HepG2 (cell line): ENCODE measurements at regions not wholly inside any gene's neighbourhood (a gene's known extent, or its start where the extent isn't known, plus 50 kb on each side); places are given as distances from the start of the nearest gene placed in this dataset.

Experiments used
- ATAC-seq: fragments of 200-7000 bp; cut with Tn5 transposase; 3 replicates; pipeline ENCODE4 v1.9.1; 2020; ENCODE audit warnings: mild to moderate bottlenecking, moderate library complexity
- BruUV-seq: library from RNA; stranded (reverse); fragments of 400-500 nt; replicated peaks from 2 replicates; lab custom pipeline; 2021; lab: Mats Ljungman, UMichigan
- CTCF ChIA-PET: fragments of 300-600 bp; formaldehyde crosslinking; extraction: SDS; loops from one replicate; lab custom pipeline; 2021; ENCODE audit warnings: low total read pairs, inconsistent platforms, low intra/inter-chr PET ratio; lab: Yijun Ruan, JAX
- POLR2A ChIA-PET: fragments of 350-600 bp; sonication (Branson Sonifier 250); formaldehyde crosslinking; loops from one replicate; lab custom pipeline; 2020; ENCODE audit warnings: antibody characterized with exemption, inconsistent platforms; lab: Yijun Ruan, JAX
- DNase-seq: peaks from one replicate; pipeline ENCODE4 v3.0.0-alpha.2; 2015; ENCODE audit warnings: low spot score
- FAIRE-seq: peaks from 3 replicates; lab custom pipeline; 2011; peaks lifted over from hg19 to GRCh38; lab: Jason Lieb, UNC
- H2AFZ ChIP-seq: one replicate; pipeline ENCODE4 v1.6.1; 2011; ENCODE audit warnings: low read length, inconsistent platforms
- H3K27ac ChIP-seq: fragments of 300-600 bp; 3 replicates; pipeline ENCODE4 v1.8.0; 2011; ENCODE audit warnings: mixed run types, mild to moderate bottlenecking, mixed read lengths, low read length, inconsistent platforms; ENCODE audit not compliant: insufficient read depth; ENCODE audit errors: extremely low read length
- H3K27me3 ChIP-seq, 2 experiments: fragments of 200-600 bp in 1 of 2; 2 replicates in 1 of 2; 3 replicates in 1 of 2; pipeline versions ENCODE4 v1.6.0 to v1.8.0; 2011; ENCODE audit warnings: low read length in 2 of 2, mild to moderate bottlenecking in 2 of 2, moderate library complexity in 2 of 2, inconsistent platforms in 1 of 2; ENCODE audit not compliant: insufficient read depth in 2 of 2, control insufficient read depth in 1 of 2
- H3K36me3 ChIP-seq, 2 experiments: fragments of 200-600 bp in 1 of 2; replicated peaks in 1 of 2; 2 replicates in 1 of 2; 3 replicates in 1 of 2; pipeline versions ENCODE4 v1.5.1 to v1.8.0; 2011; ENCODE audit warnings: low read length in 2 of 2, inconsistent platforms in 1 of 2; ENCODE audit not compliant: insufficient read depth in 2 of 2, control insufficient read depth in 1 of 2
- H3K4me1 ChIP-seq: 2 replicates; pipeline ENCODE4 v1.5.1; 2012; ENCODE audit warnings: low read length, inconsistent platforms; ENCODE audit not compliant: insufficient read depth
- H3K4me2 ChIP-seq: 2 replicates; pipeline ENCODE4 v1.6.0; 2011; ENCODE audit warnings: low read depth, low read length, inconsistent platforms
- H3K4me3 ChIP-seq, 3 experiments: fragments of 200-600 bp in 1 of 3; sonication (generic), shearing (Covaris generic) in 1 of 3; replicated peaks in 1 of 3; 2 replicates each; pipeline ENCODE4 v1.5.1; 2011 to 2016; ENCODE audit warnings: low read length in 3 of 3, inconsistent platforms in 2 of 3, low read depth in 2 of 3, mild to moderate bottlenecking in 2 of 3, control low read depth in 1 of 3, mixed read lengths in 1 of 3; ENCODE audit not compliant: insufficient read depth in 1 of 3
- H3K79me2 ChIP-seq: one replicate; pipeline ENCODE4 v1.6.1; 2011; ENCODE audit warnings: low read length, inconsistent platforms; ENCODE audit not compliant: insufficient read depth
- H3K9ac ChIP-seq: 2 replicates; pipeline ENCODE4 v1.6.0; 2011; ENCODE audit warnings: mild to moderate bottlenecking, low read depth, low read length, inconsistent platforms; ENCODE audit not compliant: insufficient read depth
- H3K9me3 ChIP-seq: 2 replicates; pipeline ENCODE4 v1.5.1; 2012; ENCODE audit warnings: mild to moderate bottlenecking, low read length
- H4K20me1 ChIP-seq: 2 replicates; pipeline ENCODE4 v1.6.0; 2011; ENCODE audit warnings: inconsistent platforms, mild to moderate bottlenecking, low read length, moderate library complexity; ENCODE audit not compliant: insufficient read depth
- ARNT2 ChIP-seq: sonication (generic); formaldehyde crosslinking; IDR thresholded peaks from 2 replicates; pipeline ENCODE4 v1.8.0; 2022; ENCODE audit warnings: mild to moderate bottlenecking, low read depth, missing genetic modification reagents, moderate library complexity
- CENPT ChIP-seq: sonication (generic); formaldehyde crosslinking; IDR thresholded peaks from 2 replicates; pipeline ENCODE4 v1.8.0; 2022; ENCODE audit warnings: low read depth, mild to moderate bottlenecking, moderate library complexity, missing genetic modification reagents
- CREM ChIP-seq, 2 experiments: sonication (generic) in 1 of 2; formaldehyde crosslinking in 1 of 2; IDR thresholded peaks; 2 replicates each; pipeline versions ENCODE4 v1.4.0 to v1.6.1; 2016 to 2020; ENCODE audit warnings: antibody characterized with exemption in 1 of 2, mild to moderate bottlenecking in 1 of 2, missing genetic modification reagents in 1 of 2
- NR3C1 ChIP-seq: sonication (generic); formaldehyde crosslinking; IDR thresholded peaks from 2 replicates; pipeline ENCODE4 v1.4.0; 2020; ENCODE audit warnings: missing genetic modification reagents
- RFX1 ChIP-seq: fragments of 450-650 bp; IDR thresholded peaks from 2 replicates; pipeline ENCODE4 v1.6.1; 2017
- SRSF9 ChIP-seq: fragments of 200-400 bp; formaldehyde crosslinking; IDR thresholded peaks from 2 replicates; pipeline ENCODE4 v1.6.1; 2018; ENCODE audit warnings: borderline replicate concordance, mild to moderate bottlenecking, low read depth, low read length; ENCODE audit not compliant: insufficient read depth, poor library complexity, severe bottlenecking
- ZFYVE20 ChIP-seq: sonication (generic); formaldehyde crosslinking; IDR thresholded peaks from 2 replicates; pipeline ENCODE4 v1.8.0; 2023; ENCODE audit warnings: low read depth, mild to moderate bottlenecking, moderate library complexity, missing genetic modification reagents, borderline replicate concordance
- ZNF451 ChIP-seq: sonication (generic); formaldehyde crosslinking; IDR thresholded peaks from 2 replicates; pipeline ENCODE4 v1.5.0; 2020; ENCODE audit warnings: mild to moderate bottlenecking, missing genetic modification reagents
- ZNF747 ChIP-seq: sonication (generic); formaldehyde crosslinking; IDR thresholded peaks from 2 replicates; pipeline ENCODE4 v1.8.1; 2023; ENCODE audit warnings: missing genetic modification reagents, mild to moderate bottlenecking, borderline replicate concordance
- WGBS: methylation state at CpG from one replicate; pipeline ENCODE4 v1.1.6; 2017; ENCODE audit warnings: low lambda C conversion rate; 5-methylcytosine and 5-hydroxymethylcytosine counted together
- in situ Hi-C: cut with HindIII; loops from 2 replicates; pipeline ENCODE4 v1.10.0; 2017; ENCODE audit warnings: low pct_unique_long_range_greater_than_20kb; ENCODE audit not compliant: extremely low pct_ligation_motif_present
- intact Hi-C: fragments of 100-400 bp; cut with micrococcal nuclease; formaldehyde crosslinking; loops from one replicate; pipeline ENCODE4 v1.10.0; 2022; ENCODE audit not compliant: unreplicated experiment
- TF ChIP-seq, protein P1 (sequence below): sonication (generic); formaldehyde crosslinking; IDR thresholded peaks from 2 replicates; pipeline ENCODE4 v1.5.0; 2020; ENCODE audit warnings: missing genetic modification reagents
- TF ChIP-seq, protein P2 (sequence below): sonication (generic); formaldehyde crosslinking; IDR thresholded peaks from 2 replicates; pipeline ENCODE4 v1.8.1; 2023; ENCODE audit warnings: mild to moderate bottlenecking, missing genetic modification reagents
- TF ChIP-seq, protein P3 (sequence below): IDR thresholded peaks from 2 replicates; pipeline ENCODE4 v1.6.1; 2016; ENCODE audit warnings: missing genetic modification reagents, missing compliant biosample characterization

DNA sequence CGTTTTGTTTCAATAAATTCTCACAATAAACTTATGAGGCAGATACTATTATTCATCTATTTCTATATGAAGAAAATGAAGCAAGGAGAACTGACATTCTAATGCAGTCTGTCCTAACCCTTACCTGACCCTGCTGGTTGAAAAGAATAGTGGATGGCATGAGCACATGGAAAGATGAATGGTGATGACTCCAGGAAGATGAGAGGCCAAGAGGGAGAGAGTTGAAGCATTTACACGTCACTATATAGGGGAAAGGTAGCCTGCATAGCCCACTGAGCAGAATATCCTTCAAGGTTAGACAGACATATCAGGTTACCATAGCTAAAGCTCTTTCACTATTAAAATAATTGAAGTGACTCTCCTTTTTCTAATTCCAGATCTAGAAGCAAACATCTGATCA lies 163.9 kb upstream of the CDK1 start:
- Histone ChIP-seq H2AFZ (no peak overlapping the region), H3K4me2 (no peak overlapping the region), H3K9ac (no peak overlapping the region), H3K4me3 (no peak overlapping the region), H4K20me1 (no peaks in the 10 kb centered on the region), H3K79me2 (no peaks in the 10 kb centered on the region), H3K9me3 (no peaks in the 10 kb centered on the region), H3K4me1 (no peaks in the 10 kb centered on the region), H3K36me3 (no peaks in the 10 kb centered on the region), H3K27me3 (no peaks in the 10 kb centered on the region), H3K27ac (no peak overlapping the region)
- intact Hi-C loops, result no loop called here
- FAIRE-seq, result no peak
- WGBS, result 16% methylated on average over 2 of the region's 2 CpGs
- TF ChIP-seq ARNT2 (CRISPR knock-in tag) (no peak), NR3C1 (CRISPR knock-in tag) (no peak), ZNF747 (no peak), ZFYVE20 (CRISPR knock-in tag) (no peak), CENPT (CRISPR knock-in tag) (no peak), RFX1 (no peak), ZNF451 (CRISPR knock-in tag) (no peak), SRSF9 (no peak), CREM (IDR thresholded peaks at IDR 0.05) (no peak), CREM (CRISPR knock-in tag; IDR thresholded peaks at IDR 0.05) (no peak)
- TF ChIP-seq, protein P1, sequence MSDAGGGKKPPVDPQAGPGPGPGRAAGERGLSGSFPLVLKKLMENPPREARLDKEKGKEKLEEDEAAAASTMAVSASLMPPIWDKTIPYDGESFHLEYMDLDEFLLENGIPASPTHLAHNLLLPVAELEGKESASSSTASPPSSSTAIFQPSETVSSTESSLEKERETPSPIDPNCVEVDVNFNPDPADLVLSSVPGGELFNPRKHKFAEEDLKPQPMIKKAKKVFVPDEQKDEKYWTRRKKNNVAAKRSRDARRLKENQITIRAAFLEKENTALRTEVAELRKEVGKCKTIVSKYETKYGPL (CRISPR knock-in tag), result no peak
- TF ChIP-seq, protein P2, sequence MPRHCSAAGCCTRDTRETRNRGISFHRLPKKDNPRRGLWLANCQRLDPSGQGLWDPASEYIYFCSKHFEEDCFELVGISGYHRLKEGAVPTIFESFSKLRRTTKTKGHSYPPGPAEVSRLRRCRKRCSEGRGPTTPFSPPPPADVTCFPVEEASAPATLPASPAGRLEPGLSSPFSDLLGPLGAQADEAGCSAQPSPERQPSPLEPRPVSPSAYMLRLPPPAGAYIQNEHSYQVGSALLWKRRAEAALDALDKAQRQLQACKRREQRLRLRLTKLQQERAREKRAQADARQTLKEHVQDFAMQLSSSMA, result no peak
- TF ChIP-seq, protein P3, sequence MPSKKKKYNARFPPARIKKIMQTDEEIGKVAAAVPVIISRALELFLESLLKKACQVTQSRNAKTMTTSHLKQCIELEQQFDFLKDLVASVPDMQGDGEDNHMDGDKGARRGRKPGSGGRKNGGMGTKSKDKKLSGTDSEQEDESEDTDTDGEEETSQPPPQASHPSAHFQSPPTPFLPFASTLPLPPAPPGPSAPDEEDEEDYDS (CRISPR knock-in tag), result no peak
- CTCF ChIA-PET, result no interaction called here
- DNase-seq, result no peak
- BruUV-seq, result no TSS peak
- no peak for ATAC-seq
- in situ Hi-C loops, result no loop called here
- POLR2A ChIA-PET, result no interaction called here
